GM12873 (cell line): ENCODE measurements at regions not wholly inside any gene's neighbourhood (a gene's known extent, or its start where the extent isn't known, plus 50 kb on each side); places are given as distances from the start of the nearest gene placed in this dataset.

Source experiments
- TF ChIP-seq, protein P1 (sequence below): IDR thresholded peaks from 2 replicates; pipeline ENCODE4 v1.5.1; 2012; ENCODE audit warnings: low read depth, mild to moderate bottlenecking, moderate library complexity, low read length, control low read depth; ENCODE audit not compliant: insufficient read depth; ENCODE audit errors: missing control alignments

DNA sequence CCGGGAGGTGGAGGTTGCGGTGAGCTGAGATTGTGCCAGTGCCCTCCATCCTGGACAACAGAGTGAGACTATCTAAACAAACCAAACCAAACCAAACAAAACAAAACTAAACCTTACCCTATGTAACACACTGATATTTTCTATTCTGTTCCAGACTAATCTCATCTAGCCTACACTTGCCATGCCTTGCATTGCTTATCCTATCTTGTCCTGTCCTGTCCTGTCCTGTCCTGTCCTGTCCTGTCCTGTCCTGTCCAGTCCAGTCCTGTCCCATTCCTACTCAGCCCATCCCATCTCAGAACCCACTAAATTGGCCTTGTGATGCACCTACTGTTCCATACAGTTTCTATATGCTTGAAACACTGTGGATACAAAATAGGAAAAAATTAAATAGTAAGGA, 64.7 kb upstream of the HDAC9 start:
- TF ChIP-seq, protein P1, sequence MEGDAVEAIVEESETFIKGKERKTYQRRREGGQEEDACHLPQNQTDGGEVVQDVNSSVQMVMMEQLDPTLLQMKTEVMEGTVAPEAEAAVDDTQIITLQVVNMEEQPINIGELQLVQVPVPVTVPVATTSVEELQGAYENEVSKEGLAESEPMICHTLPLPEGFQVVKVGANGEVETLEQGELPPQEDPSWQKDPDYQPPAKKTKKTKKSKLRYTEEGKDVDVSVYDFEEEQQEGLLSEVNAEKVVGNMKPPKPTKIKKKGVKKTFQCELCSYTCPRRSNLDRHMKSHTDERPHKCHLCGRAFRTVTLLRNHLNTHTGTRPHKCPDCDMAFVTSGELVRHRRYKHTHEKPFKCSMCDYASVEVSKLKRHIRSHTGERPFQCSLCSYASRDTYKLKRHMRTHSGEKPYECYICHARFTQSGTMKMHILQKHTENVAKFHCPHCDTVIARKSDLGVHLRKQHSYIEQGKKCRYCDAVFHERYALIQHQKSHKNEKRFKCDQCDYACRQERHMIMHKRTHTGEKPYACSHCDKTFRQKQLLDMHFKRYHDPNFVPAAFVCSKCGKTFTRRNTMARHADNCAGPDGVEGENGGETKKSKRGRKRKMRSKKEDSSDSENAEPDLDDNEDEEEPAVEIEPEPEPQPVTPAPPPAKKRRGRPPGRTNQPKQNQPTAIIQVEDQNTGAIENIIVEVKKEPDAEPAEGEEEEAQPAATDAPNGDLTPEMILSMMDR, result no peak

GRCh38 chr7:18434171-18434570, 61.4 kb upstream of the HDAC9 start:
- TF ChIP-seq, protein P1, result no peak

GRCh38 chr7:18437101-18437500, 58.4 kb upstream of the HDAC9 start:
- TF ChIP-seq, protein P1, result no peak

DNA sequence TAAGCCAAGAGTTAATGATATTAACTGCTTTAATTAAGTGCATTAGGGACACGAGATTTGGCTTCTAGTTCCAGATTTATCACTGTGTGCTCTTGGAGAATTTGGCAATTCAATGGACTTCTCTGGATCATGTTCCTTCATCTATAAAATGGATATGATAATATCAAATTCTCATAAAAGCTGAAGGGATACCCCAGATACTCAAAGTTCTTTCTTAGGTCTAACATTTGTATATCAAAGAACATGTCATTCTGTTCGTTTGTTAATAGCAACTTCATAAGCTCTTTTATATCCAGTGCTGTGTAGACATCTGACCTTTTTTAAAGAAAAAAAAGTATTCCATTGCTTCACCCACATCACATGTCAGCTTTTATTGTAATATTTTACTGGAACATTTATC, 54.6 kb upstream of the HDAC9 start:
- TF ChIP-seq, protein P1, result no peak

GRCh38 chr7:18444826-18445225, 50.7 kb upstream of the HDAC9 start:
- TF ChIP-seq, protein P1, result no peak

- TF ChIP-seq, protein P1, result no peak
Observed at GRCh38 chr7:18445483-18445882, 50.1 kb upstream of the HDAC9 start.
